GM18870 (cell line): ENCODE measurements at regions not wholly inside any gene's neighbourhood (a gene's known extent, or its start where the extent isn't known, plus 50 kb on each side); places are given as distances from the start of the nearest gene placed in this dataset.

Experiments used
- ATAC-seq: cut with Tn5 transposase; IDR thresholded peaks from one replicate; pipeline ENCODE4 v1.9.1; 2021; ENCODE audit warnings: moderate library complexity; ENCODE audit not compliant: unreplicated experiment

DNA sequence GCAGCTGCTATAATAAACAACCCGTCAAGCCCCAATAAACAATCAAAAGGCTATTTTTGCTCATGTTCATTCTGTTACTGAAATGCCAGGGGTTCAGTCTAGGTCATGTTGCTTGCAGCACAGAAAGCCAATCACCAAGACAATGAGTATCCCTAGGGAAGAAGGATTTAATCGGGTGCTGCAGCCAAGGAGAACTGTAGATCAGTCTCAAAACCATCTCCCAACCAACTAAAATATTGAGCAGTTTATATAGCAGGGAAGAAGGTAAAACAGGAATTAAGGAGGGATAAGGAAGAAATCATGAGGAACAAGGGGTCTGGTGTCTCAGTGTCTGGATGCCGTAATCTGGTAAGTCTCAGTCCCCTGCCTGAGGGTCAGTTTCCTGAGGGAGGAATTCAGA lies 169.5 kb downstream of the BLID start:
- ATAC-seq: no peak

DNA sequence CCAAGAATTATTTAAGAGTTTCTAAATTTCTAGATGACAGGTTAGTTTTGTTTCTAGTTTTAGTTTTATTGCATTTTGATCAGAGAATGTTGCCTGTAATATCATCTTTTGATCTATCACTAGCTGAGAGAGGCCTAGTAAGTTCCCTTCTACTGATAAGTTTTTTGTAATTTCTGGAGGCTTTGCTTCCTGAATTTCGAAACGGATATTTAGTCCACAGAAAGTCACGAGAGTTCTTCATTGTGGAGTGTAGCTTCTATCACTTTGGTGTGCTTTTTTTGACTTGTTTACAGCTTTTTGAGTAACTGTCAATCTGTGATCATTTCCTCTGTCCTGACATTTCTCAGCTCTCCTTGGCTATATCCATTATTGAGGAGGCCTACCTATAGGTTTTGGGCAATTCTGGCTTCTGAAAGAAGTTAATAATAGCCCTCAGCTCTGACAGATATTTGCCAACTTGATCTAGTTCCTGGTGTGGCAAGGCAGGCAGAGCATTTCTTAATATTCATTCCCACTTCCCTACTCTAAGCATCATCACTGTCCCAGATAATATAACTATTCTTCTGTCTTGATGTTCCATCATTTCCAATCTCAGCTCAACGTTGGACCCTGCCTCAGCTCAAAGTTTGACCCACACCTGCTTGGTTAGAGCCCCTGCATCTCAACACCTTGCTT lies 171.3 kb downstream of the BLID start:
- ATAC-seq: no peak

DNA sequence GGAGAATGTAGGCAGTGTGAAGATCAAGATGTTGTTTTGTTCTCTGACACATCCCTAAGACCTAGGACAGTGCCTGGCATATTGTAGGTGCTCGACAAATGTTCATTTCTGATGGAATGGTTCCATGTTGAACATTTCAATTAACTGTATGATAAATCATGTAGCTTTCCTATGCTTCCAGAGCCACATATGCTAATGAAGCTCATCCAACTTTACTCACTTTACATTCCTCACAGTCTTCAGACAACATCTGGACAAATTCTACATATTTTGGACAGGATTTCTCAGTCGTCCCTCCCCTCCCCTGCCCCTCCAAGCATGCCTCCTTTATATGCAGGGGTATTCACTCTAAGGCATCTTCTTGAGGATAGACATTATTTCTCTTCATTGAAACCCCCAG lies 177.9 kb downstream of the BLID start:
- ATAC-seq: no peak

DNA sequence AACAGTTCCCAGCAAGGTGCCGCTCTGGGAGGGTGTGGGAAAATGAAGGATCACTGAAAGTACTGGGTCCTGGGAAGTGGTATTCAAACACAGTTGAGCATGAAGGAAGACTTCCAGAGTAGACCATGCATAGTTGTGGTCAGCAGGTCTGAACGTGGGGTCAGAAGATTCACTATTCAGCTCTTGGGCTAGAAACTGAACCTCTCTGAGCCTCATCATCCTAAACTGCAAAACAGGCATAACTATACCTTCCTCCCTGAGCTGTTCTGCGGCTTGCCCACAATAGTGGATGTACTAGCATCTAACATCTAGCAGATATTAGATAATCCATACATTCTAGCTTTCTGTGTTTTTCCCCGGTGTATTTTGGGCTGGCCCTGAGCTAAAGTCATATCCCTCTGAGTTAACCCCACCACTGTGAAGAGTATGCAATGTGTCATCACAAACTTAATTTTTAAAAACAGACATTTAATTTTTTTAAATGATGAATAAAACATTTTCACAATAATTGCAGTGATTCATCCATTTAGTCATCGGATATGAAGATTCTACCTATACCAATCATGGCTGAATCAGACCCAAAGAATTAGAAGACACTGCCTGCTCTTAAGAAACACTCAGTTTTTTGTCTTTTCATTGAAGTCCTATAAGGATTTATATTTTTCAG lies 179.1 kb downstream of the BLID start:
- no peak for ATAC-seq

DNA sequence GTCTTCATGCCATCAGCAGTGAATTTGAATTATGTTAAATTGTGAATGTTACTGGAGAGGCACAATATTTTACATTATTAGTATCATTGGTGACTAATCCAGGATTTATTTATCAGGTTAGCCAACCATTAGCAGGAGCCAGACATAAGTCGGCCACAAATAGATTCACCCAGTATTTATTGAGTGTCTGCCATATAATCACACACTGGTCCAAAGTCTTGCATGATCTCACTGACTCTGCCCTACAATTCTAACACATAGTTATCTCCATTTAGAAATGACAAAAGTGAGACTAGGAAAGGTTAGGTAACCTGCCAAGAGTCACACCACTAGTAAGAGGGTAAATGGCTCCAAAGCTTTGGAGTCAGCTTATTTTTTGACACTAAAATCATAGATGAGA lies 179.6 kb downstream of the BLID start:
- ATAC-seq: no peak

DNA sequence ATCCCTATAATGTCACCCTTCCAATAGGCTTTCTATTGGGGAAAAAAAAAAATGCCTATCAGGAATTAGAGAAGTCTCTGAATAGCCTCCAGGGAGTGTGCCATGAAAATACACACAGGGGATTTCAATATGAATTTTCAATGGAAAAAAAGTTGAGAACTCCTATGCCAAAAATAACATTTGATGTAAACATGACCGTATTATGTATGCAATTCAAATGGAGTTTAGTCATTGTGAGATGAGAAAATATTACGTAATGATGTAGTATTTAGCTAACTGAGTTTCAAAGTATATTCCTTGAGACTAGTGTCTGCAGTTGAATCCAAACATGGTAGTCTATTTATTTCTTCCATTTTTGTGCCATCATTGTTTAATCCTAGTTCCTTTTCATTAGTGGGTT lies 182.3 kb downstream of the BLID start:
- ATAC-seq: no peak

DNA sequence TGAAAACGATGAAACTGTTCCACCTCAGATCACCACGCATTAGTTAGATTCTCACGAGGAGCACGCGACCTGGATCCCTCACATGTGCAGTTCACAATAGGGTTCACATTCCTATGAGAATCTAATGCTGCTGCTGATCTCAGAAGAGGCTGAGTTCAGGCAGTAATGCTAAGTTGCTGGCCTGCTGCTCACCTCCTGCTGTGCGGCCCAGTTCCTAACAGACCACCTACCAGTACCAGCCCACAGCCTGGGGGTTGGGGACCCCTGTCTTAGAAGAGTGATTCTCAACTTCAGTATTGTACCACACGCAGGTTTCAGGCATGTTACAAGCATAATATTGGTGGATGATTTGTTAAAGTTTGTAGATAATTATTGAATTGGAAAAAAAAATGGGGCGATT lies 182.7 kb downstream of the BLID start:
- ATAC-seq: no peak

DNA sequence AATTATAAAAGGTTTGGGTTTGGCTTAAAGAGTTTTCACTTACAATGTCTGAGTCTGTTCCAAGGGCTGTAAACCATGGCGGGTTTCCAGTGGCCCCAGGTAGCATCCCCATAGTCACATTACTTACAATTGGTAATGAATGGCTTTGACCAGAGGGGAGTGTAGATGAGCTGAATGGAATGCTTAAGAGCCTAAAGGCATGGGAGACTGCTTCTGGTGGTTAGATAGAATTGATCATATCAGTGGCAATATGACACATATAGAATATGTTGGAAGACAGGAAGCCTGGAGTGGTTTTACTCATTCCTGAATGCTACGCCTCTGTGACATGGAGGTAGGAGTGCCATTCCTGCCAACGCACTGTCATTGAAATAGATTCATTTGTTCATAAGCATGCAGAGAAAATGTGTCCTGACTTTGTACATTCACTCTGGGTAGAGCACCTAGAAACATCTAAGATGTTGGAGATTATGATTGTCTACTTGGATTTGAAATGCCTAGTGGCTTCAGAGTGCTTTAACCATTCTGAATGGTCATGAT lies 183.3 kb downstream of the BLID start:
- no peak for ATAC-seq

DNA sequence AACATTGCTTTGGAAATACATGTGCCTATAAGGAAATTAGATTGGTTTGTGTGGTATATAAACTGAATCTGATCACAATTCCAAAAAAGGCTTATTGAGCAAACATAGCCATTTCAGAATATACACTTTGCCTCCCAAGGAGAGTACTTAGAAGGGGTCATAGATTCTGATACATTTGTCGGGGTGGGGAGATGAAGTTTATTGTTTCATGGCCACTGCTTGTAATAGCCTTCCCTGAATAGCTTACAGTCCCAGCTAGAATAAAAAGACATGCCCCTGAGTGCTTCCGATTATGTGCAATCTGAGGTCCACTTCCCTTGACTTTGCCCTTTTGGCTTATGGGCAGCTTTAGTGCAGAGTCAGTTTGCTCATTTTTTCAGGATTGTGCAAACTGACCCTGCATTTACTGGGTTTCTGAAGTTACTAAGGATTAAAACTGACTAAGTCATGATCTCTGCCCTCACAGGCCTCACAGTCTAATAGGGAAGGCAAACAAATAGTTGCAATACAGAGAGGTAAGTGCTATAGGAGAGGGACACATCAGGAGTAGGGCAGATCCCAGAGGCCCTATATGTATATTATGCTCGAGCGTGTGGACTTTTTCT lies 184.2 kb downstream of the BLID start:
- no peak for ATAC-seq

DNA sequence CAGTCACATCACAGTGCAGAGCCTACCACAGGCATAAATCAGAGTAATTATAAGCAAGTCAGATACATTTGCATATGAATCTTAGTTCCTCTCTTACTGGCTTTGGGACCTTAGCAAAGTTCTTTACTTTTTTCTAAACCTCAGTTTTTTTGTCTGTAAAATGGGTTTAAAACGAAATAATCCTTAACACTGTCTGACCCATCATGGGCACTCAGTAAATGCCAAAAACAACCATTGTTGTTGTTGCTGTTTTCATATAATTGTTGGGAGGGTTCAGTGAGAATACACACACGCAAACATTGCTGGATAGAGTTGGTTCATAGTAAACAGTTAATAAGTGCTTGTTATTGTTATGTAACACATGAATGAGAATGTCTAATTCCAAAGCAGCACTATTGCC lies 184.9 kb downstream of the BLID start:
- no peak for ATAC-seq

DNA sequence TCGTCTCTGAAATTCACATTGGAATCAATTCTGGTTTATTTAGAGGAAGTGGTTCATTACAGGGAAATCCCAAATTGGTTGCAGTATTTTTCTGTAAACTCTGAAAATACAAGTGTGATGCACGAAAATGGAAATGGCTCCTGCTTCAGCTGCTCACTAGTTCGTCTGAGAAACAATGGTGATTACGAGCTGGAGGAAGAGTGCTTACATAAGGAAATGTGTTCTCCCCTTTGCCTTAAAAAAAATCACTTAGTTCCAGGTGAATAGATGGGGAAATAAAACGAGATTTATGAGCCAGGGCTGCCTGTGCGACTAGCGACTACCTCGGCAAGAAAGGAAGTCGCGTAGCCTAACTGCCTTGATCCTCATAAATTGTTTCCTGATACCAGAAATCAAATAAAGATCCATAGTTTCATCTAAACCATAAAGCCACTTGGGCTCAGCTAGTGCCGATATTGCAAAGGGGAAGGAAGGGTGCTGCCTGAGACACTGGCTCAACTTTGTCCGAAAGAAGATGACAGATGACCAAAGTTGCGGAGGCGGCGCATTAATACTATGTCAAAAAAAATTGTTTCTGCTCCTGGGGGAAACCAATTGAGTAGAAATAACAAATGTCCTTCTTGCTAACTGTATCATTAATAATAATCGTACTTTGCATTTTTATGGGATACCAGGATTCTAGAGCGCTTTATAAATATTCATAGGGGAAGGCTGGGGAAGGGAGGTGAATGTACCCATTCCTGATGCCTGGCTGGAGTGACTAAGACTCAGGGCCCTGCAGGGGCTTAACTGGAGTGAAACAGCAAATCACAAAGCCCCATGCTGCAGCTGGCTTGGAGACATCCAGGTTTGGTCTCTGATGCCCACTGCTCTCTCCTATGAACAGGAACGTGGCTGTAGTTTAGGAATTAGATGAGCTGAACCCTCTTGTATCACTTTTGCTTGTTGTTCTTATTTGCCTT lies 185.7 kb downstream of the BLID start:
- ATAC-seq: peak; percentile 50

DNA sequence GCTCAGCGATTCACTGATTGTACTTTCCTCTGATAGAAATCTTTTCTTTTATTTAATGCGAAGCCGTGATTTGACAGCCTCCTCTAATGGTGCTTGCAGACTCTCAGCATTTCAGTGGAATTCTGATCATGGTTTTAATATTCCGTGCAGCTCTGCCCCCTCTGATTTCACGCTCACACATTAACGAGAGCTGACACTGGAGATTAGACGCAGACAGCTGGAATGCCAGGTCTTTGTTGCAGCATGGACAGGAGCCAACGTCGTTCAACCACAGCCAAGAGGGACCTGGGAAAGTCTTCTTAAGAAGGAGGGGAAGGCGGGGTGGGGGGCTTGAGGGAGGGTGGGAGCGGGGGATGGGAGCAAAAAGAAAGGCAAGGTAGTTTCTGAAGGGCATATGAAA lies 186.4 kb downstream of the BLID start:
- ATAC-seq: no peak

DNA sequence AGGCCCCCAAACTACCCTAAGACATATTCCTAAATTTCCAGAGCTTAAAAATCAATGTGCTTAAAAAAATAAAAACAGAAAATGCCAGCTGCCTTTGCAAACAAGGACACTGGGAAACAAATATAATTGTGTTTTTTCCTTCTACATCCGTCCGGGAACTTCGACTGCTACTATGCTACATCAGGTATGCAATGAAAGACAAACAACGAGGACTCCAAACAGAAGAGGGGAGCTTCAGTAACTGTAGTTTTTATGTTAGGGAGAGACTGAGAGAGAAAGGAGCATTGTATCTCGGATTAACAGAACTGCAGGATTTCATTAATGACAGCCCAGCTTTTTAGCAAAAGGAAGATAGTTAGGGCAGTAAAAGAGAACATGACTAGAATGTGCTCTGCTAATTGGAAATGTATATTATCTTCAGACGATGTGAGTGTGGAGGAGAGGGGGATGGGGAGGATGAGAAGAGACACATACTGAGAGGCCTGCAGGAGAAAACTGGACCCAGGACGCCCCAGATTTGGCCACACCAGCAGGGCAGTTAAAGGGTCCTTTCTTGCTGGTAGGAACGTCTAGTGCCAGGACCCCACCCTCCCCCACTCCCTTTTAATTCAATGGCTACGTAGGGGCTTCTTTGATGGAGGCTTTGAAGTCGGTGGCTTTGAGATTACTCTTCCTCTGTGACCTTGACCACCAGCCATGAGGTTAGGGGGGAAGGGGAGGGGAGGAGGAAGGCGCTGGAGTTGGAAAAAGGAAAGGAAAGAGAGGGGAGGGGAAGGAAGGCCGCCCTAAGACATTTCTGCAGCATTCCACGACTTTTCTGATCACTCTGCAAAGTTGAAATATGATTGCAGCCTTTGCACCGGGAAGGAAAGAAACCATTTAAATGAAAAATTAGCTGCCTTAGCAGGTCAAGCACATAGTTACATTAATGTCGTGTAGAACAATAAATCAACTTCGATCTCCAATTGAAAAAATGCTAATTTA lies 187.1 kb downstream of the BLID start:
- no peak for ATAC-seq

DNA sequence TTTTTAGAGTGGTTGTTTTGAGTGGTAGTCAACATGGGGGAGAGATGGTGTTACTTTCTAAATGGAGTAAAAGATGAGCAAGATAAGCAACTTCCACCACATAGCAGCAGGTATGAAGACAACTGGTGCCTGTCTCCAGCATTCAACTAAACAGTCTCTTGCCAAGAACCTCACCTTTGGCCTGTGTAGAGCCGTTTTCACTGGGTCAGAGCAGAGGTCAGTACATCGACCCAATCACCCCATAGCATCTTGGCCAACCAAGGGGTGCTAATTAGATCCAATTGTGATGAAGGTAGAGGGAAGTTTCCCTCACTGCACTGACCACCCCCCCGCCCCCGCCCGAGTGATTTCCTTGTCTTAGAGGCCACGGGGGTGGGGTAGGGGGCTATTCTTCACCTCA lies 188.2 kb downstream of the BLID start:
- no peak for ATAC-seq

DNA sequence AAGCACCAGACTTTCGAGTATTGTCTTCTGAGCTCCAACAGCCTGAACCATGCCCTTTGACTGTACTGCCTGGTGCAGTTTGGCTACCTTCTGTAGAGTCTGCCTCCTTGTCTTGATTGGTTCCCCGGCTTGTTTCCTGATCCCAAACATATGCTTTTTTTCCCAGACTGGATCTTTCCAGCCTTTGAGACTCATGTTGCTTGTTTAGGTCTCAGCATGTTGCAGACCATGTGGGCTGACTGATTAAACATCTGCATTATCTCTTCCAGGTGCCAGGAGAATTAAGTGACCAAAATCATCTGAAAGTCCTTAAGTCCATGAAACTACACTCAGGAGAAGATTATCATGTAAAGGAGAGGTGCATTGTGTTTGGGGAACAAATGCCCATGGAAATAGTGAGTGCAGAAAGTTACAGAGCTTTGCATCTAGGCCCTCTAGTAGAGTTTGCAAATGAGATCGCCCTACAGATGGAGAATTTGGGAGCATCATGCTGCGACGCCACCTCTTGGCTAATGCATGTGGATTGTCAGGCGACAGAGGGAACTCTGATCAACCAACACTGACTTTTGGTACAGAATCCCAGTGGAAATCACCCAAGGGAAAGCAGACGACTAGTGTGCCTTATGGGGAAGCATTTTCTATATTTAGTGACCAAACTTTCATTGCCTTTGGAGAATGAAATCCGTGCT lies 188.8 kb downstream of the BLID start:
- ATAC-seq: no peak

DNA sequence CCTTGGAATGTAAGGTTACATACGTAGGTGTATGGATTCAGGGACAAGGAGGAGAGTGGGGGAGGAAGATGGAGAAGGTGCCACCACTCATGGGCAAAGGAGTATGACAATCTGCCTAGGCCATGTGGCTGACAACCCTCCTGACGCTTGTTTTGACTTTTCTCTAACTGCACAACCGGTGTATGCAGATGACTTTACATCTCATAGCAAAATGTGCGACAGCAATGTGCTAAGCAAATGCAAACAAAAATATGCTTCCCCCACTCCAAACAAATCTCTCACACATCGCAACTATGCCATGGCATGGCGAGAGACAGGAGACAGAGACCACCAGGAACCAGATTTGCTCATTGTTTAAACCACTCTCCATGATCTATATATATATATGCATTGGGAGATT lies 191.8 kb downstream of the BLID start:
- ATAC-seq: no peak

DNA sequence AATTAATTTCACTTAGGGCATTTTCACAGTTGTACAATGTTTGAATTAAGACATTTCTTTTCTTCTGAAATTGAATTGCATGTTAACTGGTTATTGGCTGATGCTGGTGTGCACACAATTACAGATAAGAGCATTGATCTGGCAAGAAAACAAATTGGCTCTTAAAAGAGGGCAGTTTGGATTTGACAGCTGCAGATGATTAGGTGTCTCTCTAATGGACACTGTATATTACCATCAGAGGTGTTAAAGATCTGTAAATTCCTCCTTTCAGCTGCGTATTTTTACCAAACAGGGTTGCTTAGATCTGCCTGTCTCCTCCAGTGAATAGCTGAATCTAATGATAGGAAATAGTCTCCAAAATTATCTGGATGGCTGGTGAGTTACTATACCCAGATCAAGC lies 198.5 kb downstream of the BLID start:
- no peak for ATAC-seq

DNA sequence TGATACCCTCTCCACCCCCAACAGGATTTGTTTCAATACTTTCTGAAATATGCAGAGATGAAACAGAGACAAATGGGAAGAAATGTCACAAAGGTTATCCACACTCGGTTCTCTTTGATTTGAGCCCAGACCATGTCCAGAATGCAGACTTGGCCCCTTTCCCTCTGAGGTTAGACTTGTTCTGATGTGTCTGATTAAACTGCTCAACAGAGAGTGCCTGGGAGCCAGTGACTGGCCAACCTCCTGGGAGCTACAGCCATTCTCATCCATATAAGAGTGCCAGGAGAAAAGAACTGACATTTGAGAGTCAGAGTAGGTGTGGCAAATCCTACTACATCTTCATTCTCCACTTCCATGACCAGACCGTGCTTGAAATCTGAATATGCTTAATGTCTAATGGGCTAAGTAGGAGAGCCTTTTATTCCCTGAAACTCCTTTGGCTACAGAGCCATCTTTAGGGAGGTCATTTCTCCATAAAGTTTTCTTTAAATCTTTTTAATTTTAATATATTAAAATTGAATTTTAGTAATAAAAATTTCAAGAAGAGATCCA lies 201.4 kb downstream of the BLID start:
- no peak for ATAC-seq

DNA sequence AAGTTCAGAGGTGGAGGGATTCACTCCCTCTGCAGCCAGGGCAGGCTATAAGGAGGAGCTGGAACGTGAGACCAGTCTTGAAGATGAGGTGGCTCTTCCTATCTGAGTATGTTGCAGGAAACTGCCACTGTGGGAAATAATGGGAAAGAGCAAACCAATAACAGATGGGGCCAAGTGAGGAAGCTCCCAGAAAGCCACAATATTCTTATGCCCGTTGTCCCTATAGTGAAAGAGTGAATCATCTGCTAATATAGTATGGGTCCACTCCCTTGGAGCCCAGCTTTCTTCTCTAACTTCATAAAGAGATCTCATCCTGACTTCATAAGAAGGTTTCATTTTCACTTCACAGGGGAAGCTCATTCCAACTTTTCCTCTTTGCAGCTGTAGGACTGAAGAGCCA lies 206.4 kb downstream of the BLID start:
- no peak for ATAC-seq
